ENCODE measurements at regions not wholly inside any gene's neighbourhood (a gene's known extent, or its start where the extent isn't known, plus 50 kb on each side); places are given as distances from the start of the nearest gene placed in this dataset.

- TF ChIP-seq, protein P1, sequence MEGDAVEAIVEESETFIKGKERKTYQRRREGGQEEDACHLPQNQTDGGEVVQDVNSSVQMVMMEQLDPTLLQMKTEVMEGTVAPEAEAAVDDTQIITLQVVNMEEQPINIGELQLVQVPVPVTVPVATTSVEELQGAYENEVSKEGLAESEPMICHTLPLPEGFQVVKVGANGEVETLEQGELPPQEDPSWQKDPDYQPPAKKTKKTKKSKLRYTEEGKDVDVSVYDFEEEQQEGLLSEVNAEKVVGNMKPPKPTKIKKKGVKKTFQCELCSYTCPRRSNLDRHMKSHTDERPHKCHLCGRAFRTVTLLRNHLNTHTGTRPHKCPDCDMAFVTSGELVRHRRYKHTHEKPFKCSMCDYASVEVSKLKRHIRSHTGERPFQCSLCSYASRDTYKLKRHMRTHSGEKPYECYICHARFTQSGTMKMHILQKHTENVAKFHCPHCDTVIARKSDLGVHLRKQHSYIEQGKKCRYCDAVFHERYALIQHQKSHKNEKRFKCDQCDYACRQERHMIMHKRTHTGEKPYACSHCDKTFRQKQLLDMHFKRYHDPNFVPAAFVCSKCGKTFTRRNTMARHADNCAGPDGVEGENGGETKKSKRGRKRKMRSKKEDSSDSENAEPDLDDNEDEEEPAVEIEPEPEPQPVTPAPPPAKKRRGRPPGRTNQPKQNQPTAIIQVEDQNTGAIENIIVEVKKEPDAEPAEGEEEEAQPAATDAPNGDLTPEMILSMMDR (conservative IDR thresholded peaks at IDR 0.05 in 1 of 2, IDR thresholded peaks at IDR 0.05 in 1 of 2; ENCODE audit: extremely low read depth in 1 of 2, insufficient read depth in 1 of 2, low read depth in 1 of 2, low read length in 2 of 2), result no peak
- no peak for TF ChIP-seq EZH2 (IDR thresholded peaks at IDR 0.05; ENCODE audit: borderline replicate concordance, low read length)
Observed at GRCh38 chr3:110736332-110736731, 335.3 kb upstream of the NECTIN3 start.

Measured in mammary epithelial cell (primary cell).